ENCODE measurements at regions not wholly inside any gene's neighbourhood (a gene's known extent, or its start where the extent isn't known, plus 50 kb on each side); places are given as distances from the start of the nearest gene placed in this dataset.
"Not testable (repeated sequence)": the region's sequence is repeated elsewhere in the genome, so short reads cannot be mapped to it uniquely, and the experiment has no call there.

GRCh38 chr1:213417846-213418245 lies 366.8 kb downstream of the RPS6KC1 start:
- DNase-seq, result no peak

GRCh38 chr1:213418268-213419071 lies 367.4 kb downstream of the RPS6KC1 start:
- DNase-seq, result no peak

- DNase-seq, result no peak
These were observed 368.5 kb downstream of the RPS6KC1 start for GRCh38 chr1:213419401-213420030.

- not testable (repeated sequence) for DNase-seq
These were observed 370.1 kb downstream of the RPS6KC1 start for GRCh38 chr1:213421178-213421577.

GRCh38 chr1:213423041-213423440 lies 372.0 kb downstream of the RPS6KC1 start:
- no peak for DNase-seq

GRCh38 chr1:213423605-213424004 lies 372.6 kb downstream of the RPS6KC1 start:
- DNase-seq, result no peak

GRCh38 chr1:213425376-213426030 lies 374.5 kb downstream of the RPS6KC1 start:
- DNase-seq, result no peak

- DNase-seq, result no peak
These were observed 378.6 kb downstream of the RPS6KC1 start for GRCh38 chr1:213429642-213430041.

- DNase-seq, result no peak
These were observed 384.7 kb downstream of the RPS6KC1 start for GRCh38 chr1:213435715-213436114.

GRCh38 chr1:213438339-213438738 lies 387.3 kb downstream of the RPS6KC1 start:
- DNase-seq, result no peak

- DNase-seq, result no peak
These were observed 388.7 kb downstream of the RPS6KC1 start for GRCh38 chr1:213439703-213440102.

- no peak for DNase-seq
These were observed 389.7 kb downstream of the RPS6KC1 start for GRCh38 chr1:213440766-213441165.

GRCh38 chr1:213443415-213443814 lies 392.4 kb downstream of the RPS6KC1 start:
- no peak for DNase-seq

GRCh38 chr1:213444224-213444623 lies 393.2 kb downstream of the RPS6KC1 start:
- DNase-seq, result no peak

- DNase-seq, result no peak
These were observed 395.5 kb downstream of the RPS6KC1 start for GRCh38 chr1:213446496-213446895.

GRCh38 chr1:213448360-213448759 lies 397.3 kb downstream of the RPS6KC1 start:
- DNase-seq, result no peak

- no peak for DNase-seq
These were observed 397.7 kb downstream of the RPS6KC1 start for GRCh38 chr1:213448776-213449175.

- no peak for DNase-seq
These were observed 401.5 kb downstream of the RPS6KC1 start for GRCh38 chr1:213452501-213452900.

GRCh38 chr1:213457186-213457585 lies 406.1 kb downstream of the RPS6KC1 start:
- no peak for DNase-seq

GRCh38 chr1:213457733-213458132 lies 406.7 kb downstream of the RPS6KC1 start:
- no peak for DNase-seq

- not testable (repeated sequence) for DNase-seq
These were observed 411.3 kb downstream of the RPS6KC1 start for GRCh38 chr1:213462374-213462773.

GRCh38 chr1:213464786-213465460 lies 413.9 kb downstream of the RPS6KC1 start:
- no peak for DNase-seq

GRCh38 chr1:213466541-213466940 lies 415.5 kb downstream of the RPS6KC1 start:
- no peak for DNase-seq
